ENCODE measurements at regions not wholly inside any gene's neighbourhood (a gene's known extent, or its start where the extent isn't known, plus 50 kb on each side); places are given as distances from the start of the nearest gene placed in this dataset.
"Not testable (repeated sequence)": the region's sequence is repeated elsewhere in the genome, so short reads cannot be mapped to it uniquely, and the experiment has no call there.

GRCh38 chr14:106421431-106422033 is 895.1 kb downstream of the TMEM121 start:
- DNase-seq (ENCODE audit: low read depth); H3K4me3 ChIP-seq (ENCODE audit: low read depth, low read length): not testable (repeated sequence)
- peak; percentile 35 for TF ChIP-seq CTCF (IDR thresholded peaks at IDR 0.05; ENCODE audit: insufficient read depth, low read depth, low read length)

GRCh38 chr14:106422066-106422465 is 895.7 kb downstream of the TMEM121 start:
- no peak overlapping the region for H3K4me3 ChIP-seq (ENCODE audit: low read depth, low read length)
- TF ChIP-seq CTCF (IDR thresholded peaks at IDR 0.05; ENCODE audit: insufficient read depth, low read depth, low read length): no peak
- no peak for DNase-seq (ENCODE audit: low read depth)

GRCh38 chr14:106425150-106425549 is 898.8 kb downstream of the TMEM121 start:
- not testable (repeated sequence) for H3K4me3 ChIP-seq (ENCODE audit: low read depth, low read length); DNase-seq (ENCODE audit: low read depth)

GRCh38 chr14:106436310-106436905 is 910.0 kb downstream of the TMEM121 start:
- no peak overlapping the region for H3K4me3 ChIP-seq (ENCODE audit: low read depth, low read length)
- peak; percentile 4 for TF ChIP-seq CTCF (IDR thresholded peaks at IDR 0.05; ENCODE audit: insufficient read depth, low read depth, low read length)
- DNase-seq (ENCODE audit: low read depth): peak; percentile 2

GRCh38 chr14:106442857-106443256 is 916.5 kb downstream of the TMEM121 start:
- no peak overlapping the region for H3K4me3 ChIP-seq (ENCODE audit: low read depth, low read length)
- DNase-seq (ENCODE audit: low read depth): no peak
- no peak for TF ChIP-seq CTCF (IDR thresholded peaks at IDR 0.05; ENCODE audit: insufficient read depth, low read depth, low read length)

- no peak overlapping the region for H3K4me3 ChIP-seq (ENCODE audit: low read depth, low read length)
- DNase-seq (ENCODE audit: low read depth): no peak
- no peak for TF ChIP-seq CTCF (IDR thresholded peaks at IDR 0.05; ENCODE audit: insufficient read depth, low read depth, low read length)
Observed at GRCh38 chr14:106455026-106455425, 928.6 kb downstream of the TMEM121 start.

GRCh38 chr14:106459971-106460730 is 933.8 kb downstream of the TMEM121 start:
- DNase-seq (ENCODE audit: low read depth): no peak

More at GRCh38 chr14:106459971-106460730, 933.8 kb downstream of the TMEM121 start:
- no peak for TF ChIP-seq CTCF (IDR thresholded peaks at IDR 0.05; ENCODE audit: insufficient read depth, low read depth, low read length)
- H3K4me3 ChIP-seq (ENCODE audit: low read depth, low read length): no peak overlapping the region

Data from fibroblast of villous mesenchyme (primary cell).